ENCODE measurements at regions not wholly inside any gene's neighbourhood (a gene's known extent, or its start where the extent isn't known, plus 50 kb on each side); places are given as distances from the start of the nearest gene placed in this dataset.

- DNase-seq = no peak
- no peak for TF ChIP-seq EZH2 (IDR thresholded peaks at IDR 0.05; ENCODE audit: low read depth)
- TF ChIP-seq, protein P1, sequence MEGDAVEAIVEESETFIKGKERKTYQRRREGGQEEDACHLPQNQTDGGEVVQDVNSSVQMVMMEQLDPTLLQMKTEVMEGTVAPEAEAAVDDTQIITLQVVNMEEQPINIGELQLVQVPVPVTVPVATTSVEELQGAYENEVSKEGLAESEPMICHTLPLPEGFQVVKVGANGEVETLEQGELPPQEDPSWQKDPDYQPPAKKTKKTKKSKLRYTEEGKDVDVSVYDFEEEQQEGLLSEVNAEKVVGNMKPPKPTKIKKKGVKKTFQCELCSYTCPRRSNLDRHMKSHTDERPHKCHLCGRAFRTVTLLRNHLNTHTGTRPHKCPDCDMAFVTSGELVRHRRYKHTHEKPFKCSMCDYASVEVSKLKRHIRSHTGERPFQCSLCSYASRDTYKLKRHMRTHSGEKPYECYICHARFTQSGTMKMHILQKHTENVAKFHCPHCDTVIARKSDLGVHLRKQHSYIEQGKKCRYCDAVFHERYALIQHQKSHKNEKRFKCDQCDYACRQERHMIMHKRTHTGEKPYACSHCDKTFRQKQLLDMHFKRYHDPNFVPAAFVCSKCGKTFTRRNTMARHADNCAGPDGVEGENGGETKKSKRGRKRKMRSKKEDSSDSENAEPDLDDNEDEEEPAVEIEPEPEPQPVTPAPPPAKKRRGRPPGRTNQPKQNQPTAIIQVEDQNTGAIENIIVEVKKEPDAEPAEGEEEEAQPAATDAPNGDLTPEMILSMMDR (conservative IDR thresholded peaks at IDR 0.05) = no peak
- Histone ChIP-seq H3K79me2 (ENCODE audit: low read depth) (no peaks in the 10 kb centered on the region), H4K20me1 (ENCODE audit: insufficient read depth) (no peaks in the 10 kb centered on the region), H3K27ac (no peak overlapping the region), H3F3A (ENCODE audit: insufficient read depth, low read depth) (no peaks in the 10 kb centered on the region), H3K4me3 (no peak overlapping the region), H2AFZ (no peak overlapping the region), H3K9me2 (ENCODE audit: insufficient read depth) (no peaks in the 10 kb centered on the region), H3K4me2 (no peak overlapping the region), H3K36me3 (ENCODE audit: low read depth) (no peaks in the 10 kb centered on the region), H3K4me1 (replicated peaks; ENCODE audit: insufficient read depth) (no peaks in the 10 kb centered on the region), H3K9me3 (ENCODE audit: insufficient read depth, low read depth) (no peaks in the 10 kb centered on the region), H3K27me3 (ENCODE audit: insufficient read depth, low read depth) (no peaks in the 10 kb centered on the region)
- intact Hi-C loops (cut with micrococcal nuclease; ENCODE audit: unreplicated experiment) = no loop called here
- ChIA-PET POLR2A (ENCODE audit: unreplicated experiment) (no interaction called here), CTCF (no interaction called here)
- no TSS peak for BruUV-seq (replicated peaks)
Measured at GRCh38 chr9:73230251-73230650, 78.6 kb downstream of the ANXA1 start.

DNA sequence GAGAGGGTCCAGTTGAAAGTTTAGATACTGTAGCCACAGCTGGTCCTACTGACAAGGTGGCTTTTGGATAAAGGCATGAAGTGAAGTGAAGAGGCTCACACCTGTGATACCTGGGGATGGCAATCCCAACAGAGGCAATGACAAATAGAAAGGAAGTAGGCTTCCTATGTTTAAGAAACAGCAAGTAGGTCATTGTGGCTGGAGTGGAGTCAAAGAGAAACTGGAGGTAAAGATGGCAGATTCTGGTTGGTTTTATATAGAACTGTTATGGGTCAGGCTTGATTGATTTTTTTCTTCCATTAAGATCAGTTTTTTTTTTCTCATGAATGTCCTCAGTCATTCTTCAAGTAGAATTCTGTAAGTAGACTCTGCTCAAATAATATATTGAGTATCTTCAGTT, 79.5 kb downstream of the ANXA1 start:
- Histone ChIP-seq H3K9me2 (ENCODE audit: insufficient read depth) (no peaks in the 10 kb centered on the region), H3K4me2 (no peak overlapping the region), H2AFZ (no peak overlapping the region), H3K9me3 (ENCODE audit: insufficient read depth, low read depth) (no peaks in the 10 kb centered on the region), H3K27ac (no peak overlapping the region), H3K4me3 (no peak overlapping the region), H3K4me1 (replicated peaks; ENCODE audit: insufficient read depth) (no peaks in the 10 kb centered on the region), H3F3A (ENCODE audit: insufficient read depth, low read depth) (no peaks in the 10 kb centered on the region), H3K27me3 (ENCODE audit: insufficient read depth, low read depth) (no peaks in the 10 kb centered on the region), H3K79me2 (ENCODE audit: low read depth) (no peaks in the 10 kb centered on the region), H3K36me3 (ENCODE audit: low read depth) (no peaks in the 10 kb centered on the region), H4K20me1 (ENCODE audit: insufficient read depth) (no peaks in the 10 kb centered on the region)
- ChIA-PET CTCF (no interaction called here), POLR2A (ENCODE audit: unreplicated experiment) (no interaction called here)
- TF ChIP-seq, protein P1 (conservative IDR thresholded peaks at IDR 0.05) = no peak
- TF ChIP-seq EZH2 (IDR thresholded peaks at IDR 0.05; ENCODE audit: low read depth) = no peak
- intact Hi-C loops (cut with micrococcal nuclease; ENCODE audit: unreplicated experiment) = no loop called here
- no TSS peak for BruUV-seq (replicated peaks)
- DNase-seq = no peak

DNA sequence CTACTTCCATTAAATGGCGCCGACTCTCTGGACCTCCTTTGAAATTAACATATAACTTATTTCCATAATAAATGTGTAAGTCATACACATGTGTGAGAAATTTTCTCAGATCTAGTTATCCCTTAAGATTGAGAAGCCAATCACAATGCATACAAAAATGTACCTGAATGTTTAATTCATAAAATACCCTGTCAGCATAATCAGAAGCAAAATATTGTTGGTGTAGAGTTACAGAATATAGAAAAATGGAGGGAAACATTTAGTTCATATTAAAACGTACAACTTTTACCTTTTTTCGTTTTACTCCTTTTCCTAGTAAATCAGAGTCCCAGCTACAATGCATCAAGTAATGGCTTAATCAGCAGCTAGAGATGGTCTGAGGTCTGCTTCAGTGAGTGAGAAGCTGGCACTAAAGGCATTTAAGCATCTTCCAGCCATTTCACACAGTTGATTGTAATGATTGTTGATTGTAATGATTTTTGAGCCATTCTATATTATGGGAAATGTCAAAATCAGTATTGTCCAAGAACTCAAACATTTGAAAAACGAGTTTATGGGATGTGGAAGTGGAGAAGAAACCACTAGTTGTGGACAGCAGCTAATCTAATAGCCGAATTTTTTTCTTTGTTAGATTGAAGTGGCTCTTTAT, 81.8 kb downstream of the ANXA1 start:
- POLR2A ChIA-PET (ENCODE audit: unreplicated experiment) = interaction anchor here (0.6 kb wide), 1 partner anchor 471 kb away, joined by 3 read pairs; no protein-coding TSS in a partner anchor
- H3K27me3 ChIP-seq (ENCODE audit: insufficient read depth, low read depth) = no peaks in the 10 kb centered on the region
- H3K36me3 ChIP-seq (ENCODE audit: low read depth) = no peaks in the 10 kb centered on the region
- BruUV-seq (replicated peaks) = no TSS peak
- H3K9me3 ChIP-seq (ENCODE audit: insufficient read depth, low read depth) = no peaks in the 10 kb centered on the region
- intact Hi-C loops (cut with micrococcal nuclease; ENCODE audit: unreplicated experiment) = no loop called here
- H3K79me2 ChIP-seq (ENCODE audit: low read depth) = no peaks in the 10 kb centered on the region
- TF ChIP-seq, protein P1 (conservative IDR thresholded peaks at IDR 0.05) = no peak
- TF ChIP-seq EZH2 (IDR thresholded peaks at IDR 0.05; ENCODE audit: low read depth) = no peak
- H3K4me1 ChIP-seq (replicated peaks; ENCODE audit: insufficient read depth) = no peaks in the 10 kb centered on the region
- H3F3A ChIP-seq (ENCODE audit: insufficient read depth, low read depth) = no peaks in the 10 kb centered on the region
- CTCF ChIA-PET = no interaction called here
- no peak for DNase-seq
- H3K27ac ChIP-seq = no peak overlapping the region
- H3K4me3 ChIP-seq = no peak overlapping the region
- H4K20me1 ChIP-seq (ENCODE audit: insufficient read depth) = no peaks in the 10 kb centered on the region
- no peak overlapping the region for H2AFZ ChIP-seq
- H3K4me2 ChIP-seq = no peak overlapping the region
- H3K9me2 ChIP-seq (ENCODE audit: insufficient read depth) = no peaks in the 10 kb centered on the region

Measured in PC-9 (cell line).